ENCODE measurements at regions not wholly inside any gene's neighbourhood (a gene's known extent, or its start where the extent isn't known, plus 50 kb on each side); places are given as distances from the start of the nearest gene placed in this dataset.

DNA sequence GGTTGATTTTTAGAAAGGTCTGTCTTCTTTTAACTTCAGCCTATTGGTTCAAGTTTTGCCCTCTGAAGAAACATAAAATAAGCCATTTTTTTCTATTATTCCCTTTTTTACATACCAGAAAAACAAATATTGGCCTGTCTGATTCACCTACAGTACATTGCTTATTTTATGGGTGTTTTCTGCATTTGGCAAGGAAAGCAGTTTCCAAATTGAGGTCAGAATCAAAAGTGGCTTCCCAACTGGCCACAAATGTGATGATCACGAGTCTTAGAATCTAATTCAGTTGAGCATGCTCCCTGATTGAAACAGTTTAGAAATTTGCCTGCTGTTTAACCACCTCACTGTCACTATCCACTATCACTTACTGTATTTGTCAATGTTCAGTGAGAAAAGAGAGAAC, 106.9 kb upstream of the CHMP2B start:
- TF ChIP-seq ATF3 (IDR thresholded peaks at IDR 0.05) (no peak), ATF3 (CRISPR knock-in tag; conservative IDR thresholded peaks at IDR 0.05) (no peak), ELF4 (CRISPR knock-in tag; IDR thresholded peaks at IDR 0.05) (no peak), PCBP1 (IDR thresholded peaks at IDR 0.05; ENCODE audit: low read depth, low read length, poor library complexity, severe bottlenecking) (no peak), ZNF668 (CRISPR knock-in tag; IDR thresholded peaks at IDR 0.05) (no peak)

Data from K562 (cell line).